Activated naive CD8-positive, alpha-beta T cell treated with anti-CD3 and anti-CD28 coated beads, Interleukin-2, amount 50 U/mL, for 24 hours (primary cell): ENCODE measurements at regions not wholly inside any gene's neighbourhood (a gene's known extent, or its start where the extent isn't known, plus 50 kb on each side); places are given as distances from the start of the nearest gene placed in this dataset.

Source experiments
- ATAC-seq: fragments of 150-1000 bp; cut with Tn5 transposase; one replicate; pipeline ENCODE4 v1.10.0; 2021
- DNase-seq: peaks from one replicate; pipeline ENCODE4 v3.0.0; 2021
- H3K27ac Mint-ChIP-seq: one replicate; pipeline ENCODE4 v1.8.0; 2021; ENCODE audit warnings: mild to moderate bottlenecking, mixed read lengths
- H3K27me3 Mint-ChIP-seq: one replicate; pipeline ENCODE4 v1.8.0; 2021; ENCODE audit warnings: mixed read lengths
- H3K36me3 Mint-ChIP-seq: one replicate; pipeline ENCODE4 v1.8.0; 2021; ENCODE audit warnings: low read depth, mixed read lengths
- H3K4me1 Mint-ChIP-seq: one replicate; pipeline ENCODE4 v1.8.0; 2021; ENCODE audit warnings: mixed read lengths
- H3K4me3 Mint-ChIP-seq: one replicate; pipeline ENCODE4 v1.8.0; 2021; ENCODE audit warnings: mild to moderate bottlenecking, moderate library complexity, mixed read lengths
- H3K9me3 Mint-ChIP-seq: one replicate; pipeline ENCODE4 v1.8.0; 2021; ENCODE audit warnings: mixed read lengths

DNA sequence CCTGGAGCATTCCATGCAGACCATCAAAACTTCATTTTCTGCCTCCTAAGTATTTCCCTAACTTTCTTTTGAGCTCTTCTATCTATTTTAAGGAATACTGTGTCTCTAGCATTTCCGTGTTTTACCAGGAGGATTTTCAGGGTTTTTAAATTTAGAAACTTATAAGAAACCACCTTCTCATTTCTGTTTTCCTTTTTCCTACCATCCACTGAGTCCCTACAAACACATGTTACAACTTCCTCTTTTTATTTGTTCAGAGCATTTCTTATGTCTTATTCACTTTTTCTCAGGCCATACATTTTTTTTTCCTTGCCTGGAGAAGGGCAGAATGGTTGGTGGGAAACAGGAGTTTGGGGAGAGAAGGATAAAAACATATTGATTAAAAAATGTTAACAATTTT is 130.0 kb upstream of the BMP5 start:
- peaks cover 4% of the 10 kb centered on the region for H3K9me3 Mint-ChIP-seq
- H3K4me3 Mint-ChIP-seq = no peak overlapping the region
- no peaks in the 10 kb centered on the region for H3K4me1 Mint-ChIP-seq
- DNase-seq (no peak), ATAC-seq (no peak)
- H3K36me3 Mint-ChIP-seq = no peaks in the 10 kb centered on the region
- no peaks in the 10 kb centered on the region for H3K27me3 Mint-ChIP-seq
- H3K27ac Mint-ChIP-seq = no peak overlapping the region

DNA sequence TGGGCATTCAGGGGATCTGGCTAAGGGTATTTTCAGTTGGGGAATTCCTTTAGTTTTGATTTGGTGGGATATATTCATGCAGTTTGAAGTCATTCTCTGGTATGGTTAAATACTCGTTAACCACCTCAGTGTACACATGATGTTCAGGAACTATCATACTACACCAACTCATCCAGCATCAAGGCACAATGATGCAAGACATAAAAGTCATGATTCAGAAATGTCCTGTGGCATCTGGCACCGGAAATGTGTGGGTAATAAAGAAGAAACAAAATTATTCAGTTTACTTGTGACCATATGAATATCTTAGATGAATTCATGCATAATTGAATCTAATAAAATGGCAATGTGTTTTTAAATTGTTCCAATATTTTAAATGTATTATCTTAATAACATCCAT is 129.0 kb upstream of the BMP5 start:
- Mint-ChIP-seq H3K27ac (no peak overlapping the region), H3K27me3 (no peaks in the 10 kb centered on the region), H3K4me1 (no peaks in the 10 kb centered on the region), H3K9me3 (peaks cover 4% of the 10 kb centered on the region), H3K36me3 (no peaks in the 10 kb centered on the region), H3K4me3 (no peak overlapping the region)
- no peak for DNase-seq
- ATAC-seq = no peak

DNA sequence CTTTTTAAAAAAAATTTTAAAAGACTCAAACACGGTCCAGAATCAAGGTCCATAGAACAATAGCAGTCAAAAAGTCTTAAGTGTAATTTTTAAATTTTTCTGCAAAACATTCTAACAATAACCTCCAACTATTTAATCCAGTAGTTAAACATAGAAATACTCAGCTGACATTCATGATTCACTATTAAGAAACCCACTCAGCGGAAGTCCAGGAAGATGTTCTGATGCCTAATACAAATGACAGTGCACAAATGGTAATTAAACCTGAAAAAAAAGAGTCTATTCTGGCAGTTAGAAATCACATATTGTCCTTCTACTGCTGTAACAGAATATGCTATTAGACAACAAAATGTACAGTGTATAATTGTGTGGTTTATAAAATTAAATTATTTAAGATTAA is 128.2 kb upstream of the BMP5 start:
- no peak for DNase-seq
- Mint-ChIP-seq H3K27ac (no peak overlapping the region), H3K4me3 (no peak overlapping the region), H3K9me3 (peaks cover 4% of the 10 kb centered on the region), H3K27me3 (no peaks in the 10 kb centered on the region), H3K4me1 (no peaks in the 10 kb centered on the region), H3K36me3 (no peaks in the 10 kb centered on the region)
- ATAC-seq = no peak

DNA sequence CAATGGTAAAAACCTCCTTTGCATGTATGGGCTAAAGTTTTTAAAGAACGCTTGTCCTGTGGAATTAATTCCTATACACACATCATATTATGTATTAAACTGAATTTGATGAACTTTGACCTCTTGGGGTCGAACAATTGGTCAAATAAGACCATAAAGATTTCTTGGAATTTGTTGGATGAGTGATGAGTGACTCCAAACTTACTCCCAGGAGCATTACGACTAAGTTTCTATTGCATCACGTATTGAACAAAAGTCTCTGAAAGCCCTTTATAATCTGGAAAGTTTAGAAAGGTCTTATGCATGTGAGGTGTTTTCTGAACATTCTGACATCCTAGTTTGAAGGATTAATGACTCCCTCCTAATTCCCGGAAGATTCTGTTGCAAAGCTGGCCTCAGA is 126.9 kb upstream of the BMP5 start:
- no peaks in the 10 kb centered on the region for H3K36me3 Mint-ChIP-seq
- ATAC-seq (no peak), DNase-seq (no peak)
- H3K4me3 Mint-ChIP-seq = no peak overlapping the region
- H3K4me1 Mint-ChIP-seq = no peaks in the 10 kb centered on the region
- no peaks in the 10 kb centered on the region for H3K27me3 Mint-ChIP-seq
- no peak overlapping the region for H3K27ac Mint-ChIP-seq
- H3K9me3 Mint-ChIP-seq = peaks cover 4% of the 10 kb centered on the region

DNA sequence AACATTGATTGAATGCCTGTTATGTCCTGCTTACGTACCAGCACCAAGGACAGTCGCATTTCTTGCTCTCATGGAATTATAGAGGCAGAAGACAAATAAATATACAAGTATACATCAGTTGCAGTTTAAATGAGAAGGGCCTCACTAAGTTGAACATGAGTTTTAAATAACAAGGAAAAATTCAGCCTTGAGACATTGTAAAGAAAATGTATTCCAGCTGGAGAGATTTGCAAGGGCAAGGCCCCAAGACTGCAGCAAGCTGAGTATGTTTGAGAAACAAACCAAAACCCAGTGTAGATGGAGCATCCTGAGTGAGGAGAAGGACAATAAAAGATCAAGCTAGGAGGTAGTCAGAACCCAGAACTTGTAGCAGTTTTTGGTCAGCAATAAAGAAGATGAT is 123.2 kb upstream of the BMP5 start:
- Mint-ChIP-seq H3K4me1 (no peaks in the 10 kb centered on the region), H3K9me3 (peaks cover 14% of the 10 kb centered on the region)

DNA sequence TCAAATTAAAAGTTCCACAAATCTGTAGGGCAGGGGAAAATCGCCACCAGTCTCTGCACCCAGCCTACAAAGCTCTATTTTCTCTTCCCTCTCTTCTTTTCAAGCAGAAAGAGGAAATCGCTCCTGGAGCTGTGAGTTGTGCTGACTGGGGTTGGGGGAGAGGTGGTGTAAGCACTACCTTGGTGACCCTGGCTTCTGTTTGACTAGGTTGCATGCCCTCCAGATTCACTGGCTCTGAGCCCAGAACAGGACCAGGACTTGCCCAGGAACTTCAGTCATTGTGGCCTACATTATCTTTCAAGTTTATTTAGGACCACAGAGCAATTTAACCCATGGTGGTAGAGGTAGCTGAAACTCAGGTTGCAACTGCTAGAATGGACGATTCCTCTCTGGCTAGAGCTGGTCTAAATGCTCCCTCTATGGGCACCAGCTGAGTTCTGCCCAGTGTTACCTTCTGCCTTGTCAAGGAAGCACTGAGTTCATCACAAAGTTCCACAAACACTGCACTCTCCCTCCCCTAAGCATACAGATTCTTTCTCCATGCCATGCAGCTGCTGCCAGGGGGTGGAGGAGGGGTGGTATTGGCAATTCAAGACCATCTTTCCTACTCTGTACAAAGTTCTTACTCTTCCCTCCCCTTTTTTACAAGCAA is 122.0 kb upstream of the BMP5 start:
- DNase-seq (no peak), ATAC-seq (no peak)
- Mint-ChIP-seq H3K9me3 (peaks cover 11% of the 10 kb centered on the region), H3K4me3 (no peak overlapping the region), H3K27me3 (no peaks in the 10 kb centered on the region), H3K27ac (no peak overlapping the region), H3K36me3 (no peaks in the 10 kb centered on the region), H3K4me1 (no peaks in the 10 kb centered on the region)

More for the DNA sequence above, 123.2 kb upstream of the BMP5 start:
- Mint-ChIP-seq H3K27me3 (no peaks in the 10 kb centered on the region), H3K4me3 (no peak overlapping the region), H3K27ac (no peak overlapping the region), H3K36me3 (no peaks in the 10 kb centered on the region)
- ATAC-seq (no peak), DNase-seq (no peak)

DNA sequence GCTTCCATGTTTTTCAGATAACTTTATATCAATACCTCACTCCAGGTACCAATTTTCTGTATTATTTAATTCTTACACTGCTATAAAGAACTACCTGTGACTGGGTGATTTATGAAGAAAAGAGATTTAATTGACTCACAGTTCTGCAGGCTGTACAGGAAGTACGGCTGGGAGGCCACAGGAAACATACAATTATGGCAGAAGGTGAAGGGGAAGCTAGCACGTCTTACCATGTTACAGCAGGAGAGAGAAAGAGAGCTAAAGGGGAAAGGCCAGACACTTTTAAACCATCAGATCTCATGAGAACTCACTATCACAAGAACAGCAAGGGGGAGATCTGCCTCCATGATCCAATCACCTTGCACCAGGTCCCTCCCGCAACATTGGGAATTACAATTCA is 119.1 kb upstream of the BMP5 start:
- Mint-ChIP-seq H3K27me3 (no peaks in the 10 kb centered on the region), H3K9me3 (peaks cover 11% of the 10 kb centered on the region), H3K4me3 (no peak overlapping the region), H3K27ac (no peak overlapping the region), H3K4me1 (no peaks in the 10 kb centered on the region), H3K36me3 (no peaks in the 10 kb centered on the region)
- DNase-seq (no peak), ATAC-seq (no peak)

DNA sequence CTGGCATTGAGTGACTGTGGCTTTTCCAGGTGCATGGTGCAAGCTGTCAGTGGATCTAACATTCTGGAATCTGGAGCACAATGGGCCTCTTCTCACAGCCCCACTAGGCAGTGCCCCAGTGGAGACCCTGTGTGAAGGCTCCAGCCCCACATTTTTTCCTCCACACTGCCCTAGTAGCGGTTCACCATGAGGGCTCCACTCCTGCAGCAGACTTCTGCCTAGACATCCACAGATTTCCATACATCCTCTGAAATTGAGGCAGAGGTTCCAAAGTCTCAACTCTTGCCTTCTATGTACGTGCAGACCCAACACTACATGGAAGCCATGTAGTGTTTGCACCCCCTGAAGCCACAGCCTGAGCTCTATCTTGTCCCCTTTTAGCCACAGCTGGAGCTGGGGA is 118.0 kb upstream of the BMP5 start:
- Mint-ChIP-seq H3K27me3 (no peaks in the 10 kb centered on the region), H3K4me1 (no peaks in the 10 kb centered on the region), H3K27ac (no peak overlapping the region), H3K4me3 (no peak overlapping the region), H3K9me3 (peaks cover 11% of the 10 kb centered on the region), H3K36me3 (no peaks in the 10 kb centered on the region)
- ATAC-seq (no peak), DNase-seq (no peak)

DNA sequence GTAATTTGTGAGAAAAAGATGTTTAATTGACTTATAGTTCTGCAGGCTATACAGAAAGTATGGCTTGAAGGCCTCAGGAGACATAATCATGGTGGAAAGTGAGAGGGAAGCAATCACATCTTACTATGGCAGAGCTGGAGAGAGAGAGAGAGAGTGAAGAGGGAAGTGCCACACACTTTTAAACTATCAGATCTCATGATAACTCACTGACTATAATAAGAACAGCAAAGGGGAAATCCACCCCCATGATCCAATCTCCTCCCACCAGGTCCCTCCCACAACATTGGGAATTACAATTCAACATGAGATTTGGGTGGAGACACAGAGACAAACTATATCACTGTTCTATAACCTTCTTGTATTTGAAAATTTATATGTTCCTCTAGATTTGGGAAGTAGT is 117.2 kb upstream of the BMP5 start:
- Mint-ChIP-seq H3K27ac (no peak overlapping the region), H3K27me3 (no peaks in the 10 kb centered on the region), H3K4me3 (no peak overlapping the region), H3K9me3 (peaks cover 11% of the 10 kb centered on the region), H3K36me3 (no peaks in the 10 kb centered on the region), H3K4me1 (no peaks in the 10 kb centered on the region)
- ATAC-seq = no peak
- DNase-seq = no peak

DNA sequence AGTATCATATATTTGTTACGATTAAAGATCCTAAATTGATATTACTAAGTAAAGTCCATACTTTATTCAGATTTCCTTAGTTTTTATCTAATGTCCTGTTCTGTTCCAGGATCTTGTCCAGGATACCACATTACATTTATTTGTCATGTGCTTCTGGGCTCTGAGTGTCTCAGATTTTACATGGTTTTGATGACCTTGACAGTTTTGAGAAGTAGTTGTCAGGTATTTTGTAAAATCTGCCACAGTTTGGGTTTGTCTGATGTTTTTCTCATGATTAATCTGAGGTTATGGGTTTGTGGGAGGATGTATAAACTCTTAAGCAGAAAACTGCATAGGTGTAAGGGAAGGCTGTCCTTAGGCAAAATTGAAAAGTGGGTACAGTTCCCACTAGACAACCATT is 109.9 kb upstream of the BMP5 start:
- DNase-seq = no peak
- H3K27me3 Mint-ChIP-seq = no peaks in the 10 kb centered on the region
- H3K4me3 Mint-ChIP-seq = no peak overlapping the region
- no peaks in the 10 kb centered on the region for H3K4me1 Mint-ChIP-seq
- peaks cover 6% of the 10 kb centered on the region for H3K9me3 Mint-ChIP-seq
- H3K36me3 Mint-ChIP-seq = no peaks in the 10 kb centered on the region
- no peak for ATAC-seq
- no peak overlapping the region for H3K27ac Mint-ChIP-seq

DNA sequence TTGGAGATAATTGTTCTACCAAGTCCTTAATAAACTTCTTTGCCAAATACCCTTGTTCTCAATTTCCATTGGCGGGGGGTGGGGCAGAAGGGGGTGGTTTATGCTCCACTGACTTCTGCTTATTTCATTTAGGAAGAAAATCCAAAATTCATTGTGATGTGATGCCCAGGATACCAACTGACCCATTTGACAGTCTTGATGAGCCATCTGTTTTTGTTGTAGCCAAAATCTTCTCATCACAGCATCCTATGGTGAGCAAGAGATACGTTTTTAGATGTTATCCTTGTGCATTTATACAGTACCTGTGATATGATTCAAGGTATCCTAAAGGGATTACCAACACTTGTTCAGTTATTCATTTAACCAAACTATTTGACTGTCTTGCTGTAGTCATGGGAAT is 108.5 kb upstream of the BMP5 start:
- ATAC-seq (no peak), DNase-seq (no peak)
- H3K27ac Mint-ChIP-seq = no peak overlapping the region
- no peaks in the 10 kb centered on the region for H3K36me3 Mint-ChIP-seq
- peaks cover 6% of the 10 kb centered on the region for H3K9me3 Mint-ChIP-seq
- no peaks in the 10 kb centered on the region for H3K27me3 Mint-ChIP-seq
- no peak overlapping the region for H3K4me3 Mint-ChIP-seq
- no peaks in the 10 kb centered on the region for H3K4me1 Mint-ChIP-seq

DNA sequence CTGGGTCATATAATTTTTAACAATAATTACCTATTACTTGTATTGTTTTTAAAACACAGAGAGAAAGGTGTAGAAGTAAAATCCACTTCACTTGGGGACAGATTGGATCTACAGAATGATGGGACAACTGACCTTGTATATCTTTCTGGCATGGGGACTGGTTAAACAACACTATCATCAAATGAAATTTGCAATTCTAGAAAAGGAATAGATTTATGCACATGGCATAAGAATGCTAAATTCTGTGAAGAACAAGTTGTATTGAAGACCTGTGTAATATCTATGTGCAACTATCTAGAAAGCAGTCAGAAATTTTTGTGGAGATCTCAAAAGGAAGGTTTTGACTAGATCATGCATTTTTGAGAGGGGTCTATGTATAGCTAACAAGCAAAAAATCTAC is 106.3 kb upstream of the BMP5 start:
- H3K27me3 Mint-ChIP-seq = no peaks in the 10 kb centered on the region
- no peak overlapping the region for H3K4me3 Mint-ChIP-seq

DNA sequence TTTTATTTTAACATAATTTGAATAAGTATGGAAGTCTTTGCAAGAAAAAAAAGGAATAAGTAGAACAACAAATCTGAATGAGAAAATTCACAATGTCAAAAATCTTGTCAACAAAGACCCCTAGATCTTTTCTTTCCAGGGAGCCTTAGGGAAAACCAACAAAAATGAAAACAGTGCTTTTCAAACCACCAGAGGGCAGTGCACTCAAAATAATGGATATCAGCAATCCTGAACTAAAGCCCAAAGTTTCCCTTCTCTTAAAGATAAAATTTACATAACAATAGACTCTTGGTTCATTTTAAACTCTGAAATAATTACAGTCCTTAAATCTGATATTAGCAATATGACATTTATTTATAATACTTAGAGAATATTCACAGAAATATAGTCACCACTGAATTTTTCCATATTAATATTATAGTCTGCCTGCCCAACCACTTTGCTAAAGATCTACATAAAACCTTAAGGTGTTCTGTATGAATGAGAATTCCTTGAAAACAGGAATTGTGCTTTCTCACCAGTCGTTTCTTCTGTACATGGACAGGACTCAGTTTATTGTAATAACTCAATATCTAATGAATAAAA is 105.3 kb upstream of the BMP5 start:
- Mint-ChIP-seq H3K4me3 (no peak overlapping the region), H3K27me3 (no peaks in the 10 kb centered on the region), H3K9me3 (peaks cover 2% of the 10 kb centered on the region), H3K36me3 (no peaks in the 10 kb centered on the region), H3K4me1 (no peaks in the 10 kb centered on the region), H3K27ac (no peak overlapping the region)
- ATAC-seq (no peak), DNase-seq (peak; percentile 2)

More for the DNA sequence above, 106.3 kb upstream of the BMP5 start:
- no peaks in the 10 kb centered on the region for H3K36me3 Mint-ChIP-seq
- H3K4me1 Mint-ChIP-seq = no peaks in the 10 kb centered on the region
- ATAC-seq (no peak), DNase-seq (no peak)
- no peak overlapping the region for H3K27ac Mint-ChIP-seq
- H3K9me3 Mint-ChIP-seq = peaks cover 6% of the 10 kb centered on the region

DNA sequence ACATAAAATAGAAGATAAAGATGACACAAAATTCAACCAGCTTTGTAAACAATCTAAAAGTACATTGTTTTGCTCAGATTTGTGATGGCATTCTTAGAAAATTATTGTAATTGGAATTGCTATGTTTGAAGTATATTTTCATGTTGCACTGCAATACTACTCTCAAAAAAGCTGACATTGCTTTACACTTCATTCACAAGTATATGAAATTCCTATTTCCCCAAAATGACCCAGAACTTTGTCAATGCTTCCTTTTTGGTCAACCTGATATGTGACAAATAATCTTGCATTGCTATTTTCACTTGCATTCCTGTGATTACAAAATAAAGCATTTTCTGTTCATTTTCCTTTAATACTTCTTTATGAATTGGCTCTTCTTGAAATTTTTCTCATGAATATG is 104.1 kb upstream of the BMP5 start:
- ATAC-seq (no peak), DNase-seq (no peak)
- H3K4me3 Mint-ChIP-seq = no peak overlapping the region
- no peaks in the 10 kb centered on the region for H3K36me3 Mint-ChIP-seq
- no peaks in the 10 kb centered on the region for H3K9me3 Mint-ChIP-seq
- no peaks in the 10 kb centered on the region for H3K4me1 Mint-ChIP-seq
- no peaks in the 10 kb centered on the region for H3K27me3 Mint-ChIP-seq
- H3K27ac Mint-ChIP-seq = no peak overlapping the region

DNA sequence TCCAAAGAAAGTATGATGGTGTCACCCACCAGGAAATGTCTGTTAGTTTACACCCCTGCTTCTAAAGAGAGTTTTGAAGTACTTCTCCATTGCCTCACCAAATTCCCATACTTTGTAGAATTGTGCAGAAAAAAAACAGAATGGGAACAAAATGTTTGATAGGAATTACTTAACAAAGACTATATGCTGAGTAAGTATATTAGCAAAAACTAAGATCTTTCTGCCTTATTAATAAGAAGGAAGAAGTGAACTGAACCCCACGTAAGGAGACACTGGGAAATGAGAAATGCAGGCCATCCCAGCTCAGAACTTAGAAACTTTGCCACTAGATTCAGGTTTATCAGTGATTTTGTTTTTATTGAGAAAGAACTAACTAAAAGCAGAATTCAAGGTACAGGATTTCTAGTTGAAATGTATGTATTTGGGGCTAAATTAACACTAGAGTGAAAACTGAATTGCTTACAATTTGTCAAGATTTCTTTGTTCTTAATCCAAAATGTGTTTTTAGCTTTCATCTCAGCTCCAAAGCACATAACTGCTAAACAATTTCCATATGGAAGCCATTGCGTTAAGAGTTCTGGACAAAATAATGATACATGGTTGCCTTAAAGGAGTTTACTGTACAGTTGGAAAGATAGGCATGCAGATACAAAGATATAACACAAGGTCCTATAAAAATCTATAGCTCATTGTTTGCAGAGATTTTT is 102.7 kb upstream of the BMP5 start:
- Mint-ChIP-seq H3K4me1 (no peaks in the 10 kb centered on the region), H3K27ac (no peak overlapping the region), H3K9me3 (no peaks in the 10 kb centered on the region), H3K27me3 (no peaks in the 10 kb centered on the region), H3K36me3 (no peaks in the 10 kb centered on the region), H3K4me3 (no peak overlapping the region)
- no peak for DNase-seq
- no peak for ATAC-seq
